HG03558 (cell line): ENCODE measurements at regions not wholly inside any gene's neighbourhood (a gene's known extent, or its start where the extent isn't known, plus 50 kb on each side); places are given as distances from the start of the nearest gene placed in this dataset.

Experiments
- ATAC-seq: cut with Tn5 transposase; IDR thresholded peaks from one replicate; pipeline ENCODE4 v1.9.1; 2021; ENCODE audit warnings: moderate number of reproducible peaks; ENCODE audit not compliant: unreplicated experiment; ENCODE audit errors: extremely low read depth

DNA sequence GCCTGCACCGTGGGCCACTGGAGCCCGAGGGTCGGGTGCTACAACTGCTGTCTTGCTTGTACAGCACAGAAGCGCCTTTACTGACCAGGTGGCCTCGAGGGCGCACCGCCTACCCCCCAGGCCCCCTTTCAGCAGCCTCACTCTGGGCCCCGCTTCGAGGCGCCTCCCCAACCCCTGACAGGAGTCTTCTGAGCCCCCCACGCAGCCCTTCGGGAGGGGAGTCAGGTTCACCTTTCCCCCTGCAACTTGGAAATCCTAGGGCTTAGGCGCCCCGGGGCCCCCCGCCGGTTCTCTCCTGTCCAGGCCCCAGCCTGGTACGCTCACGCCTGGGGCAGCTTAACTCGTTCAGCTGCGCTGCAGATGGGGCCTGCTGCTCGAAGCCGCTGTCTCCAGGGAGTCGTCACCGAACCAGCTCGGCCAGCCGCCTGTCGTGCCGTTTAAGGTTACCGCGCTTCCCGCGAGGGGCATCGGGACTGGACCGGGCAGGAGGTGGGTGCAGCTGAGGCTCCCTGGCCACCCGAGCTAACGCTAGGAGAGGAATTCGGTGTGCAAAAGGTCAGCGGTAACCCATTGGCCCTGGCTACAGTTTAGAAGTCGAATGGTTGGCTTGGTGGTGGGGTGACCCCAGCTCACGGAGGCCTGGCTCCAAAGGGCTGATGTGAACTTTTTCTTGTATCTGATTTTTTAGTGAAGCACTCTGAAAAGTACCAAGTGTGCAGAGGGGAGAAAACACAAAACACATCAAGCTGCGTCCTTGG lies 58.9 kb upstream of the BCOR start:
- ATAC-seq, result no peak

DNA sequence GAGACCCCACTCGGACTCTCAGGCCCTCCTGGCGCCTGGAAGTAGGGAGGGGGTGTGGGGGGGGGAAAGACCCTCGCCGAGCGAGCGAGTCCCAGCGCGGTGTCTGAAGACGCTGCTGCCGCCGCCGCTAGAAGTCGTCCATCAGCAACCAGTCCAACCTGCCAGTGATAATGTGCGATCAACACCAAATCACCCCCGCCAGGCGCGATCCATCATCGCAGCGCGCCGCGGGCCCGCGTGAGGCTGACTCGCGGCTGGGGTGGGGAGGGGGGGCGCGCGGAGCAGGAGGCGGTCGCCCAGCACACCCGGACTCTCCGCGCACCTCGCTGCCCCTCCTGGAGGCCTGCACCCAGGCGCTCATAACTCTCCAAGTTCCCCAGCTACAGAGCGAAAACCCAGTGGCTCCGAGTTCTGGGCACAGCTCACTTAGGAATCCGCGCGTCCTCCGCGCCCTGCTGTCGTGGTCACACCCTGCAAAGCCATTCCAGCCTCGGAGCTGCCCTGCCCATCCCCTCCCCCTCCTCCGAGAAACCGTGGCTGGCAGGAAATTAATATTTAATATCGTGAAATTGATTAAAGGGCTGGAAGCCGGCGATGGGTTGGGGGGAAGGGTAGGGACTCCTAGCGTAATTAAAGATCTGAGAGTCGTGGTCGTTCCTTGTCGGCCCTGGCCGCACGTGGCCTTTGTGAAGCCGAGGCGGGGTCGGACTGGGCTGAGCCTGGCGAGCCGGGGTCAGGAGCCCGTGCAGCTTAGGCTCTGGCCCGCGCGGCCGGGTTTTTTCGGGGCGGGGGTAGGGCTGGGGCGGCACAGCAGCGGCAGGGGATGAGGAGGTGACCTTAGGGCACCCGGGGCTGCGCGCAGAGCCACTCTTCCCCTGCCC lies 58.1 kb upstream of the BCOR start:
- no peak for ATAC-seq

DNA sequence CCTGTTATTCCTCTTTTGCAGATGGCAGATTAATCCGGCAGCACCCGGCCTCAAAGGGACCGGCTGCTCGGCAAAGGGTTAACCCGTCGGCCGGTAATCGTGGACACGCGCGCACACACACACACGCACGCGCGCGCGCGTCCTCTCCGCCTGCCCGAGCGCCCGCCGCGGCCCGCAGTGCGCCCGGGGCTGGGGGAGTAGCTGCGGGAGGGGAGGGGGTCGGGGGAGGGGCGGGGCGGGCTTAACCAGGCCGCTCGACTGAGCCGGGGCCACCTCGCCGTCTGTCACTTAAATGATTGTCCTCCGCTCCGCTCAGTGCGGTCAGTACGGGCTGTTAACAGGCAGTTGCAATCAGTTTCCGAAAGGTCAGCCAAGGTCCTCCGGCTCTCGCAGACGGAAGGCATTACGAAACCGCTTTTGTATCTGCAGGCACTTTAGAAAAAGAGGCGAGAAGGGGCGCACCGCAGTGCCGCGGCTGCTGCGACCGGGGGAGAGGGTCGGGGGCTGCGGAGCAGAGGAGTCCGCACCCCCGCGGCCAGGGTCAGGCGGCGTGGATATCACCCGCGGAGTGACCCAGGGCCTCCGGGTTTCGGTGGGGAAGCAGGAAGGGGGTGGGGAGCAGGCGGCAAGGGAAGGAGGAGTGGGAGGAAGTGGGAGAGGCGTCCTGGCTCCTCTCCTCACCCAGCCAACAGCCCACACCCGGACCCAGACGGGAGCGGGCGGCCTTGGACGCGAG lies 57.3 kb upstream of the BCOR start:
- no peak for ATAC-seq

DNA sequence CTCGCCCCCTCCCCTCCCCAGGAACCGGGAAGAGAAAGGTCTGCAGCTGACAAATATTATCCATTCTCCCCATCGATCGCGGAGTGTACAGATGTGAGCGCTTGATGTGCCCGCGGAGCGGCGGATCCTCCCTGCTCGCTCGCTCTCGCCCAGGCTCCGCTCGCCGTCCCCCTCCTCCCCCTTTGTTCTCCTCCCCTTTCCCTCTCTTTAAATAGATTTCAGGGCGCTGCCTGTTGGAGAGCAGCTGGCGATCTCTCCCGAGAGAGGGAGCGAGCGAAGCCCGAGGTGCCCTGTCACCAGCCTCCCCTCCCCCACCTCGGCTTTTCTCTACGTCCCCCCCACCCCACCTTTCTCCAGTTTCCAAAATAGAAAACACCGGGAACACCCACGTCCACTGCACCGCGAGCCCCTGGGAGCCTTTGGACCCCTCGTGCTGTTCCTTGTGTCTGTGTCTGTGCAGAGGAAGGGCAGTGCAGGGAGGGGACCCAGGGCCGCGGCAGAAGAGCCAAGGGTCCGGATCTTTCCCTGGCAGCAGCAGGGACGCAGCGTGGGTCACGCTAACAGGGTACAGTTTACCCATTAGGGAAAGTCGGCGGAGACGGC lies 56.6 kb upstream of the BCOR start:
- ATAC-seq, result no peak

DNA sequence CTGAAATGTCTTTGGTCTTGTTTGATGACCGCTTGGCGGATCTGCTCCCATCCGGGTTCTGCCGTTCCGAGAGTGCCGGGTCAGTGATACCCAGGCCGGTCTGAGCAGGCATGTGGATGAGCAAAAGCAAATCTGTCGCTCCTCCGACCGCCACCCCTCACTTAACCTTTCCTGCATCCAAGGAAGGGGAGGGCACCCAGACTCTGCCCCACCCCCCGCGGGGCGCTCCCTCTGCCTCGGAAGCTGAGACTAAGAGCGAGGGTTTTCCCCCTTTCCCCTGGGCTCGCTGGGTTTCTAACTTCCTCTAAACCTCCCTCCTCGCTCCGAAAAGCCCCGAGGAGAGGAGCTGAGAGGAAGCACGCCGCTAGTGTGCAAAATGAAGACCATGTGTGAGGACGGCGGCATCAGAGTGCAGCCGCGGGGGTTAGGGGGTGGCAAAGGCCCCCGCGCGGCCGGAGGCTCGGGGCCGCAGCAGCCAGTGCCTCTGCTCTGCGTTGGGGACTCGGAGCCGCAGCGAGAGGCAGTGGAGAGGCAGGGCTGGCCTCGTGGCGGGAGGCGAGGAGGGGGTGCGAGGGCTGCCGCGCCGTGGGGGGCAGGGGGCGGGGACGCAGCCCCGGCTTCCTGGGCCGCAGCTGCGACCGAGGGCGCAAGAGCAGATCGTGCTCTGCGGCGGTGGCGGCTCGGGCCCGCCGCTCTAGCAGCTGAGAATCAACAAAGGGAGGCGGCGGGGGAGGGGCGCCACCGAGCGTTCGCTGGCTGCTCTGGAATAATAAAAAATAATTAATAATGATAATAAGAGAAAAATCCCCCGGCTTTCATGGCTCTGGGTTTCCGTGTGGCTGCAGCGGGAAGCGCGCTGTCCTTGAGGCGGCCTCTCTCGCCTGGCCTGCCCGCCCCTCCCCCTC lies 55.8 kb upstream of the BCOR start:
- ATAC-seq, result no peak

DNA sequence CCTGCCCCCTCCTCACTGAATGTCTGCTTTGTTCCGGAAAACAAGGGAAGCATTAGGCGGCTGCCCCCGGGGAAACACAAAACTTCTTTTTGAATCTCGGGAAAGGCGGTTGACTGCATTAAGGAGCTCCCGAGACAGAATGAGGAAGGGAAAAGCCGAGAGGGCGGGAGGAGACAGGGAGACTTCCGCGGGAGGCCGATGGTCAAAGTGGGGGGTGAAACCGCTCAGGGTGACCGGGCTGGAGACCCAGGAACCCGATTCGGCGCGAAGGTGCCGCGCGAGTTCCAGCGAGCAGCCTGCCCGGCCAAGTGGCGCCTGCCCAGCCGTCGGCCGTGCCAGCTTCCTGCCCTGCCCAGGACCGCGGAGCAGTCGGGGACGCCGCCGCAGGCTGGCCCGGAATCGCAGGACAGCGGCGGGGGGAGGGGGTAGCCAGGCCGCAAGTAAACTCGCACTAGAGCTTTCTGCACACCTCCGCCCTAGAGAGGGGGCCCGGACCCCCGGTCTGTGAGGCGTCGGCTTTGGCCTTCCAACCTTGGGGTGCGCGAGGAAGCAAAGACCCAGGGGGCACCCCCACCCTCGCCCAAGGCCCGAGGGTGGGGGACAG lies 55.1 kb upstream of the BCOR start:
- ATAC-seq, result no peak

DNA sequence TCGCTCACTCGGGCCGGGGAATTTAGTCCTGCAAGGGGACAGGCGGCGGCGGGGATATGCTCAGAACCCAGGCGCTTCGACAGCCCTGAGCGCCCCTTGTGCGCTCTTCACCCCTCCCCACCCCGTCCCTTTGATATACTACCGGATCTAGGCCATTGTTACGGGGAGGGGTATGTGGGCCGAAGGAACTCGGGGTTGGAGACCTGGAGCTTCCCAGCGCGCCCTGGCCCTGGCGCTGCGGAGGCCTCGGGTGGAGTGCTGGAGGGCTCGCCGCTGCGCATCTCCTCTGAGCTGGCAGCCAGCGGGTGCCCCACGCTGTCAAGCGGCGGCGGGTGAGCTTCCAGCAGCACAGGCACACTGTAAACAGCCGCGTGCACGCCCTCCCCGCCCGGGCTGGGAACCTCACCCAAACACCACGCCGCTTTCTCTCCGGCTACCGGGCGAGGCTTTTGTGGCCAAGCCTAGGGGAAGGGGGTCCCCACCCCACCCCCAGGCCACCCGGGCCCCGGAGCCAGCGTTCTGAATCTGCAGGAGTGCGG lies 54.5 kb upstream of the BCOR start:
- no peak for ATAC-seq

DNA sequence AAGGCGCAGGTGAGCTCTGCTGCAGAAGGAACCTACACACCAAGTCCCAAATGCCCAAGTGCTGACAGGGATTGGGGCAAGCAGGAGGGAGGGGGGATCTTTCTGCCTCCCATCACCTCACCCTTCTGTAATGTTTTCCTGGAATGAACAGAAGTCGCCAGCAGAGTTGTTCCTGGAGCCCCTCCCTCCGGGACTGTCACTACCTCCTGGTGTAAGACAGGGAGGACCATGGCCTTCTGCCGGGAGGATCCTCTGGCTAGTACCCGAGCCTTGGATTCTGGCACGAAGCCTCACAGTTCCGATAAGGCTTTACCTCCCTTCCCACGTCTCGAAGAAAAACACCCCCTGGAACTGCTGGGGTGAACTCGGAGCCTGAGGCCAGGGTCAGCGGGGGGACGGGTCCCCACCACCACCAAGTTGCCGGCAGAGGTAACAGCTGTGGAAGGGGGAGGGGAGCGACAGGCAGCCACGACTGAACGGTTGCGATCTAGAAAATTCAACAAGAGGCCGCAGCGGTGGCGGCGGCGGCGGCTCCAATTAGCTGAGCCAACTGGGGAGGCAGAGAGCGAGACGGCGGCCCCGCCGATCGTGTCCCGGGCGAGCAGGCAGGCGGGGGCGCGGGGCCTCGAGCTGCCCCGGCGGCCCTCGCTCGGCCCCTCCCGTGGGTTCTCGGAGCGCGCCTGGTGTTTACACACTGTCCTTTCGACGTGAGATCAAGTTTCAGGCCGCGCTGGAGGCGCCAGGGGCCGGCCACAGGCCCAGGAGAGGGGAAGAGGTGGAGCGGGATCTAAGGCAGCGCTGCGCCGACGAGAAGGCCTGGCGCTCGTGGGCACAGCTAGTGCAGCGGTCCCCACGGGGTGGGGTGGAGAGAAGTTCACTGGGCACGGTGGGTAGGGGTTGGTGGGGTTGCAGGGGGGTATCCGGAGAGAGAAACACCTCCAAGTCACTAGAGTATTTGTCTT lies 53.7 kb upstream of the BCOR start:
- no peak for ATAC-seq

DNA sequence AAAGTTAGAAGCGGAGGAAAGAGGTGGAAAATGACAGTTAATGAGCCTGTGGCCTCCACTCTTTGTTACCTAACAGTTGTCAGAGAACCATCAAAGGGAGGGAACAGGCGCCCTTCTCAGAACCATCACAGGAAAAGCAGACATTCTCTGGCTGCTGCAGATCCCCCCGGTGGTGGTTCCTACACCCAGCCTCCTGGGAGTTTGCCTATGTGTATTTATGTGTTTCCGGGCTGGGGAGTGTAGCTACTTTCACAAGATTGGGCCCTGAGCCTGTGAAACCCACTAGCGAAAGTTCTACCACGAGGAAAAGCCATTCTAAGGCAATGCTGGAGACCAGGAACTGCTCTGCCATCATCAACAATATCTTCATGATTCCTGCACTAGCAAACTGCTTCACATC lies 52.7 kb upstream of the BCOR start:
- ATAC-seq, result no peak

DNA sequence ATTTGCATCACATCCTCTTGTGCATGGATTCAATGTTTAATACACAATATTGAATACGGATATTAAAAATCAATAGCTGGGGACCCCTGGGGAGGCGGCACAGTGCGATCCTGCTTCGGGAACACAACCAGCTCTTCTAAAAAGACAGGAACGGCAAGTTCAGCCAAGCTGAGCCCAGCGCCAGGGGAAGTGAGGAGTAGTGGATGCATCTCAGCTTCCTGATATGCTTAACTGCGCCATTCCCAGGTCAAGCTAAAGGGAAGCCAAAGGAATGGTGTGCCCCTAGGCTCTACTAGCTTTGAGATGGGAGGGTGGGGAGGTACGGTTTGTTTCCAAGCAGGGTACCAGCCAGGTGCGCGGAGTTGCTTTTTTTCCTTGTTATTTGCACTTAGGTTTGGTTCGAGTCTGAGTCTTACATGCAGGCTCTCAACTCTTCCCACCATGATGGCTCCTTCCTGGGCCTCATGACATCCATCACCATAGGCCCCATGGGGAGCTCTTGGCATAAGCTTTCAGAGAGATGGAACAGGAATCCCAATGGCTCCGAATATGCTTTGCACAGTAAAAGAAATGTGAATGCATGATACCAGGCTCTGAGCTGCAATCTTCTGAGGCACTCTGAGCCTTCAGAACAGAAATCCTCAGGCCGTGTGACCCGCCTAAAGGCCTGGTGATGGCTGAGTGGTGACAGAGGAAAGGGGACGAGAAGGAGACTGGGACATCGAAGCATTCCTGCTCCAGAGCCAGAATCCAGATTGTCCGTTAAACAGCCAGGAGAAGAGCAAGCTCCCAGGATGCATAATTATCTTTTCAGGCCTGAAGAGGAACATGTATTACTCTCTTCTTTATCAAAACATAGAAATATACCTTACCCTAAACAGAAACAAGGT lies 51.8 kb upstream of the BCOR start:
- no peak for ATAC-seq

DNA sequence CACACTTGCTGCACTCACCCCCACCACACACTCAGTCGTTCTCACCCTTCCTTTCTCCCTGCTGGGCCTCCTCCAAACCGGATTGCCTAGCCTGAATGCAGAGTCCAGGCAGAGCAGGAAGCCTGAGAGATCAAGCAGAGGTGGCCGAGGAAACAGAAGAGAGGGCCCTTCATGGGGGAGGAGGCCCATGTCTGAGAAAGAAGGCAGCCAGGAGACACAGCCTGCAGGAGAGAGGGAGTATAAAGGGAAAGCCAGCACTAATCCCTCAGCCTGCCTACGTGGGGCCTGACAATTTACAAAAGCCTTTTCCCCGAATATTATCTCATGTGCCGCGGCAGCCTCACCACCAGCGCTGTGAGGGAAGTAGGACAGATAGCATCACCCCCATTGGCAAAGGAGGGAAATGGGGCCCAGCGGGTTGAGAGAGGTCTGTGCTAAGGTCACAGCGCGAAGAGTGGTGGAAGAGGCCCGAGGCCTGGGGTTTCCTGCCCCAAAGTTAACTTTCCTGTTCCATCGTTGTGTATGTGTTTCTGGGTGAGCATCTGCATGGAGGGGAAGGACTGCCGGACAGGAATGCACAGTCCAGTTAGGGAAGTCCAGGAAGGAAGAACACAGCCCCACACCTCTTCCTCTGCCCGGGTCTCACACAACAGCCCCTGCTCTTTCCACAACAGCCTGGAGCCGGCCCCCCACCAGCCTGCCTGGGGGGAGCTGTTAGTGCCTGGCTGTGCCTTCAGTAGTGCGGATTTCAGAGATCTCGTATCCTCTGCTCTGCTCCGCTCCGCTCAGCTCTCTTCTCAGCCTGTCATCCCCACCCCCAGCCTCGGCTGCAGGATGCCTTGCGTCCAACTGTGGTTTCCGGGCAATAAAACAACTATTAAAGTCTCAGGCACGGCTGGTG lies 50.9 kb upstream of the BCOR start:
- no peak for ATAC-seq

DNA sequence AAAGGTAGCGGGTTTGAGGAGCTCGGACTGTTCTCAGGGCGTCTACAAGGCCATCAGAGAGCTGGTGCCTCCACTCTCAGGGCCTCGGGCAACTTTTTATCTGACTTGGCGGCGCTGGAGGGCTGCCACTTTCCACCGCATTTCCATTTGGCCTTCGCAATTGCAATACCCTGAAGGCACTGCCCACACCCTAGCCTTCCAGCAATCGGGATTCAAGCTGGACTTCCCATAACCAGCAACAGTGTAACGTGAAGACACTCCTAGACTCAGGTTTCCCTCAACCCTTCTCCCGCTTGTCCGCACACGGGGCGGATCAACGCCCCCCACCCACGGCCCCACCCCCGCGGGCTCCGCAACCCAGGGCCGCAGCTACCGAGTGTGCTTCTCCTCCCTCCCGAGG lies 50.2 kb upstream of the BCOR start:
- ATAC-seq, result no peak
